ENCODE measurements at regions not wholly inside any gene's neighbourhood (a gene's known extent, or its start where the extent isn't known, plus 50 kb on each side); places are given as distances from the start of the nearest gene placed in this dataset.

DNA sequence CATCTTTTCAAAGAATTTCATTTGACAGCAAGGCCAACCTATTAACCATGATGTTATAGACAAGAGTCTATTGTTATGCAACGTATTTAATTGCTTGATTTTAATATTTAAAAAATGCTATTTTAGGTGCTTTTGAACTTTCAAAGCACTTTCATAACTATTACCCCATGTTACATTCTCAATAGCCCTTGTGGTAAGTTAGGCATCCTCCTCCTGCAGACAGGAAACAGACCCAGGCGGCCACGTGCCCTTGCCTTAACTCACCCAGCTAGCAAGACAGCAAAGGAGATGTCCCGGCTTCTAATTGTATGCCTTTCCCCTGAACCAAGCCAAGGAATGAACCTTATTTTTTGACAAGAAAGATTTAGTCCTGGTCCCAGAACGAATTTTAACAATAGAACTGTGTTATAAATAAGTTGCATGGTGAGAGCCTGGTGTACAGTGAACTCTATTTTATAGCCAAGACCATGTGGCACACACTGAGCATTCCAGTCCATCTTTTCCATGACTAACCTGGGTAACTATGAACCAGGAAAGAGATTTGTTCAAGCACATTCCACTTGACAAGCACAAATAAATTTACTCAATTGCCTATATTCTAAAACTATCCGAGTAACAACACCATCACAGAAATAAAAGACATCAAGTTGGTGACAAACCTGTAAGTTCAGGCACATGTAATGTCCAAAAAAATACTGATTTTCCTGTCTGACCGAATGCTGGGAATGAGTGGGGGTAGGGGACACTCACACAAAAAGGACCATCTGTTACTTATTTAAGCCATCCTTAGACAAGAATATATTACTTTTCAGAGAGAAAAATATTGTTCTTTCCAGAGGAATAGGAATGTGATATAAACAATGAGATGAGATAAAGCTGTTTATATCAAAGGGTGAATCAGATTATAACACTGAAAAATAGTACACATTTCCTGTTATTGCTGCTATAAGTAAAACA is 163.0 kb downstream of the EFNB2 start:
- Mint-ChIP-seq H3K27me3 (ENCODE audit: insufficient read depth) (no peaks in the 10 kb centered on the region; the same call in 1 of the 2 replicates), H3K27ac (peak overlapping the region; percentile 80), H3K9me3 (peaks cover 5% of the 10 kb centered on the region; the same call in 1 of the 2 replicates), H3K4me3 (no peak overlapping the region; the same call in none of the 2 replicates), H3K4me1 (ENCODE audit: low read depth) (peaks cover 49% of the 10 kb centered on the region), H3K36me3 (ENCODE audit: low read depth) (no peaks in the 10 kb centered on the region)
- peak; percentile 63 for DNase-seq
- TF ChIP-seq, protein P1, sequence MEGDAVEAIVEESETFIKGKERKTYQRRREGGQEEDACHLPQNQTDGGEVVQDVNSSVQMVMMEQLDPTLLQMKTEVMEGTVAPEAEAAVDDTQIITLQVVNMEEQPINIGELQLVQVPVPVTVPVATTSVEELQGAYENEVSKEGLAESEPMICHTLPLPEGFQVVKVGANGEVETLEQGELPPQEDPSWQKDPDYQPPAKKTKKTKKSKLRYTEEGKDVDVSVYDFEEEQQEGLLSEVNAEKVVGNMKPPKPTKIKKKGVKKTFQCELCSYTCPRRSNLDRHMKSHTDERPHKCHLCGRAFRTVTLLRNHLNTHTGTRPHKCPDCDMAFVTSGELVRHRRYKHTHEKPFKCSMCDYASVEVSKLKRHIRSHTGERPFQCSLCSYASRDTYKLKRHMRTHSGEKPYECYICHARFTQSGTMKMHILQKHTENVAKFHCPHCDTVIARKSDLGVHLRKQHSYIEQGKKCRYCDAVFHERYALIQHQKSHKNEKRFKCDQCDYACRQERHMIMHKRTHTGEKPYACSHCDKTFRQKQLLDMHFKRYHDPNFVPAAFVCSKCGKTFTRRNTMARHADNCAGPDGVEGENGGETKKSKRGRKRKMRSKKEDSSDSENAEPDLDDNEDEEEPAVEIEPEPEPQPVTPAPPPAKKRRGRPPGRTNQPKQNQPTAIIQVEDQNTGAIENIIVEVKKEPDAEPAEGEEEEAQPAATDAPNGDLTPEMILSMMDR (IDR thresholded peaks at IDR 0.05), result no peak

DNA sequence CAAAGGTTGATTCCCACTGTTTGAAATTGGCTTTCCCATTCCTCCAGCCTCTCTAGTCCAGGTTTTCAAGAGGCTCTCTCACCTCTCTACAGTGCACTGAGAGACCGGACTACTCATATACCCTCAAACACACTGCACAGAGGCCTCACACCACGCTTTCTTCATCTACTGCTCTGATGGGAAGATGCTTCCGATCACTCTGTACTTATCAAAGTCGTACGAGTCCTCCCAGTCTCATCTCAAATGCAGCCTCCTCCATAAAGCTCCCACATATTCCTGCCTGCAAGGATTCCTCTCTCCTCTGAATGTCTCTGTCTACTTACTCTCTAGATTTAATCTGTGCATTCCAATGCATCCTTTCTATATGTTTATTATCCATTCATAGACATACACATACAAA is 164.4 kb downstream of the EFNB2 start:
- H3K4me1 Mint-ChIP-seq (ENCODE audit: low read depth), result peaks cover 35% of the 10 kb centered on the region
- peaks cover 4% of the 10 kb centered on the region; the same call in 1 of the 2 replicates for H3K9me3 Mint-ChIP-seq
- DNase-seq, result no peak
- TF ChIP-seq, protein P1 (IDR thresholded peaks at IDR 0.05), result no peak
- H3K36me3 Mint-ChIP-seq (ENCODE audit: low read depth), result no peaks in the 10 kb centered on the region
- no peaks in the 10 kb centered on the region; the same call in 1 of the 2 replicates for H3K27me3 Mint-ChIP-seq (ENCODE audit: insufficient read depth)
- H3K27ac Mint-ChIP-seq, result no peak overlapping the region
- H3K4me3 Mint-ChIP-seq, result no peak overlapping the region

DNA sequence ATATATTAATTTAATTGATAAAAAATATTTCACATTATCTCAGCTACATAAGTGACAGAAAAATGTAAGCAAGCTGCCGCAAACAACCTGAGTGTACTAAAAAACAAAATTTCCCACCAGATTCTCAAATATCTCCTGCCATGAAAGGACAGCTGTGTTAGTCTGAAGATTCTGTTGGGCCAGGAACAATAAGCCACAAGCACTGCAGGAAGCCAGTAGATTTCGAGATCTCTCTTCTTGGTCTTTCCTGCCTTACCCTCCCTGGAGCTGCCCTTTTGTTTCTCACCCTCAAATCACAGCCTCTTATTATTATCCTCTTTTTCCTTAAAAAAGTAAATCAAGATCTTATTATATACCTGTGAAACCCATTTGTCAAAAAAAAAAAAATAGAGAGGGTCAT is 165.6 kb downstream of the EFNB2 start:
- H3K4me3 Mint-ChIP-seq, result no peak overlapping the region
- H3K36me3 Mint-ChIP-seq (ENCODE audit: low read depth), result peaks cover 4% of the 10 kb centered on the region
- no peak overlapping the region for H3K27ac Mint-ChIP-seq
- no peak for DNase-seq
- no peaks in the 10 kb centered on the region; the same call in 1 of the 2 replicates for H3K27me3 Mint-ChIP-seq (ENCODE audit: insufficient read depth)
- peaks cover 31% of the 10 kb centered on the region for H3K4me1 Mint-ChIP-seq (ENCODE audit: low read depth)
- TF ChIP-seq, protein P1 (IDR thresholded peaks at IDR 0.05), result no peak
- H3K9me3 Mint-ChIP-seq, result peaks cover 7% of the 10 kb centered on the region

DNA sequence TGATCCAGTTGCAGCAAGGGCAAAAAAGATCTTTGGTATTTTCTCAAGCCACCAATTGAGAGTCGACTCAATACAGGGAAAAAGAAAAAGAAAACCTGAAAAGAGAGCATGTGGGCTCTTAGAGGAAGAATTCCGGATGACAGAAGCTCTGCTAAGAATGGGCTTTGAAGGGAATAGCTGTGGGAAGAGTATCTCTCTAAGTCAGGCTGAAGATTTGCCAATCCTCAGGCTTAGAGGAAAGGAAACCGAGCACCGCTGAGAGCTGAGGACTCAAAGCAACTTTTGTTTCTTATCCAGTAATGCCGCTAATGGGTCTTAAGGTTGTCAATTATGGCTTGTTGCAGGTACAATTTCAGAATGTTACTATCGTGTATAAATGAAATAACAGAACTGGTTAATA is 166.4 kb downstream of the EFNB2 start:
- H3K27ac Mint-ChIP-seq, result no peak overlapping the region
- DNase-seq, result no peak
- no peak overlapping the region for H3K4me3 Mint-ChIP-seq
- peaks cover 11% of the 10 kb centered on the region for H3K9me3 Mint-ChIP-seq
- peaks cover 26% of the 10 kb centered on the region for H3K4me1 Mint-ChIP-seq (ENCODE audit: low read depth)
- peaks cover 6% of the 10 kb centered on the region for H3K36me3 Mint-ChIP-seq (ENCODE audit: low read depth)
- H3K27me3 Mint-ChIP-seq (ENCODE audit: insufficient read depth), result no peaks in the 10 kb centered on the region
- TF ChIP-seq, protein P1 (IDR thresholded peaks at IDR 0.05), result no peak

DNA sequence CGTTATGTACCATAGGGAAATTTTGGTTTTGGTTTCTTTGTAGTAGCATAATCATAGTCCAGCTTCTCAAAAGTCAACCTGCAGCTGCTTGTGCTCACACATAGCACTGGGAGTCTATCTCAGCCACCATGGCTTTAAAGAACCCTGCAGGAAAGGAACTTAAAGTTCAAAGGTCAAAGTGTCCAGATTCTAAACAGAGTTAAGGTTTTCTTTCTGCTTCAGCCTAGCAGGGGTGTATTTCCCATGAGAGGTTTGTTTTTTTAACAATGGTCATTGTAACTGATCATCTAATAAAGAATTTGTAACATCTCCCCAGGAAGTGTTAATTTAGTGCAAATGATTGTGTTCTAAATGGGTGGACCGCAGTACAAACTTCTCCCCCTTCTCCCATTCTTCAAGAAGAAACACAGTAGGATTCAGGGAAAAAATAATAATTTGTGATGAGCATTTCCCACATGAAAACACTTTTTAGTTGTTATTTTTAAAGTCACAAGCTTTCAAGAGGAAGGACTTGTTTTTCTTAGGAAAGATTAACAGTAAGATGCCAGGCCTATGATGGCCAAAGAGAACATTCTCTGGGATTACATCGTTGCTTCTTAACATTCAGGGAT is 168.0 kb downstream of the EFNB2 start:
- Mint-ChIP-seq H3K9me3 (peaks cover 11% of the 10 kb centered on the region), H3K27me3 (ENCODE audit: insufficient read depth) (peaks cover 3% of the 10 kb centered on the region; the same call in 1 of the 2 replicates), H3K4me3 (no peak overlapping the region), H3K36me3 (ENCODE audit: low read depth) (peaks cover 6% of the 10 kb centered on the region), H3K27ac (no peak overlapping the region), H3K4me1 (ENCODE audit: low read depth) (peaks cover 13% of the 10 kb centered on the region)
- DNase-seq, result no peak
- TF ChIP-seq, protein P1 (IDR thresholded peaks at IDR 0.05), result no peak
